H9 (cell line): ENCODE measurements at regions not wholly inside any gene's neighbourhood (a gene's known extent, or its start where the extent isn't known, plus 50 kb on each side); places are given as distances from the start of the nearest gene placed in this dataset.
A peak's percentile ranks its signal among the peaks of the same experiment; 100 is the strongest.

Source experiments
- DNase-seq: peaks from one replicate; pipeline ENCODE4 v3.0.0-alpha.2; 2017
- H2AFZ ChIP-seq: one replicate; pipeline ENCODE4 v1.6.1; 2013; ENCODE audit warnings: mild to moderate bottlenecking, low read length, control low read depth, moderate library complexity
- H2AK5ac ChIP-seq: 2 replicates; pipeline ENCODE4 v1.6.1; 2013; ENCODE audit warnings: low read length, control low read depth, mixed read lengths; ENCODE audit not compliant: insufficient read length
- H2BK120ac ChIP-seq: one replicate; pipeline ENCODE4 v1.6.1; 2013; ENCODE audit warnings: low read depth, mild to moderate bottlenecking, low read length, control low read depth, inconsistent platforms; ENCODE audit not compliant: poor library complexity, severe bottlenecking
- H2BK12ac ChIP-seq: 2 replicates; pipeline ENCODE4 v1.6.1; 2013; ENCODE audit warnings: low read length, control low read depth, mixed read lengths, low read depth; ENCODE audit not compliant: insufficient read length
- H2BK15ac ChIP-seq: 2 replicates; pipeline ENCODE4 v1.6.1; 2013; ENCODE audit warnings: low read depth, low read length, control low read depth
- H2BK20ac ChIP-seq: one replicate; pipeline ENCODE4 v1.6.1; 2013; ENCODE audit warnings: low read depth, mild to moderate bottlenecking, low read length, control low read depth, inconsistent platforms; ENCODE audit not compliant: poor library complexity, severe bottlenecking
- H2BK5ac ChIP-seq: 2 replicates; pipeline ENCODE4 v1.6.1; 2013; ENCODE audit warnings: low read length, control low read depth, mixed read lengths; ENCODE audit not compliant: insufficient read length
- H3K14ac ChIP-seq: 2 replicates; pipeline ENCODE4 v1.6.1; 2013; ENCODE audit warnings: low read length, control low read depth; ENCODE audit not compliant: insufficient read depth
- H3K18ac ChIP-seq: 2 replicates; pipeline ENCODE4 v1.6.1; 2013; ENCODE audit warnings: low read depth, mild to moderate bottlenecking, mixed read lengths, low read length, control low read depth; ENCODE audit not compliant: insufficient read length
- H3K23ac ChIP-seq: 2 replicates; pipeline ENCODE4 v1.6.1; 2013; ENCODE audit warnings: low read length, control low read depth, mixed read lengths, low read depth; ENCODE audit not compliant: insufficient read length
- H3K23me2 ChIP-seq: 2 replicates; pipeline ENCODE4 v1.6.1; 2013; ENCODE audit warnings: low read depth, mild to moderate bottlenecking, mixed read lengths, low read length, control low read depth; ENCODE audit not compliant: insufficient read length, poor library complexity, severe bottlenecking
- H3K27ac ChIP-seq: 2 replicates; pipeline ENCODE4 v1.5.1; 2013; ENCODE audit warnings: low read length, control low read depth, mixed read lengths, low read depth; ENCODE audit not compliant: insufficient read length
- H3K27me3 ChIP-seq: 2 replicates; pipeline ENCODE4 v1.6.1; 2013; ENCODE audit warnings: low read length, control low read depth, inconsistent platforms; ENCODE audit not compliant: insufficient read depth
- H3K4ac ChIP-seq: 2 replicates; pipeline ENCODE4 v1.6.1; 2013; ENCODE audit warnings: low read depth, mild to moderate bottlenecking, control low read depth, inconsistent platforms, low read length, moderate library complexity
- H3K4me1 ChIP-seq: 2 replicates; pipeline ENCODE4 v1.6.1; 2013; ENCODE audit warnings: low read length, control low read depth, inconsistent platforms; ENCODE audit not compliant: insufficient read depth
- H3K4me2 ChIP-seq: 2 replicates; pipeline ENCODE4 v1.6.1; 2013; ENCODE audit warnings: low read length, control low read depth, mixed read lengths; ENCODE audit not compliant: insufficient read length, insufficient read depth
- H3K56ac ChIP-seq: 2 replicates; pipeline ENCODE4 v1.6.1; 2013; ENCODE audit warnings: low read depth, mild to moderate bottlenecking, mixed read lengths, low read length, control low read depth; ENCODE audit not compliant: insufficient read length
- H3K79me1 ChIP-seq: 2 replicates; pipeline ENCODE4 v1.6.1; 2013; ENCODE audit warnings: low read depth, mild to moderate bottlenecking, moderate library complexity, low read length, control low read depth, inconsistent platforms; ENCODE audit not compliant: insufficient read depth, poor library complexity, severe bottlenecking
- H3K79me2 ChIP-seq: 2 replicates; pipeline ENCODE4 v1.6.1; 2013; ENCODE audit warnings: low read length, control low read depth, inconsistent platforms; ENCODE audit not compliant: insufficient read depth
- H3K9ac ChIP-seq: 2 replicates; pipeline ENCODE4 v1.6.1; 2013; ENCODE audit warnings: low read length, control low read depth, mixed read lengths; ENCODE audit not compliant: insufficient read length; ENCODE audit errors: extremely low read depth
- H3K9me3 ChIP-seq: one replicate; pipeline ENCODE4 v1.6.1; 2013; ENCODE audit warnings: low read depth, low read length, inconsistent platforms; ENCODE audit not compliant: control insufficient read depth
- H3T11ph ChIP-seq: one replicate; pipeline ENCODE4 v1.6.1; 2013; ENCODE audit warnings: mild to moderate bottlenecking, low read length, control low read depth, inconsistent platforms
- H4K20me1 ChIP-seq: one replicate; pipeline ENCODE4 v1.6.1; 2013; ENCODE audit not compliant: control insufficient read depth, insufficient read length, insufficient read depth
- H4K5ac ChIP-seq: 2 replicates; pipeline ENCODE4 v1.6.1; 2013; ENCODE audit warnings: low read depth, mild to moderate bottlenecking, mixed read lengths, low read length, control low read depth; ENCODE audit not compliant: insufficient read length
- H4K8ac ChIP-seq: replicated peaks from 2 replicates; pipeline ENCODE4 v1.6.1; 2013; ENCODE audit warnings: low read length, control low read depth, mixed read lengths, low read depth; ENCODE audit not compliant: insufficient read length
- H4K91ac ChIP-seq: 2 replicates; pipeline ENCODE4 v1.6.1; 2013; ENCODE audit warnings: low read depth, mild to moderate bottlenecking, moderate library complexity, mixed read lengths, low read length, control low read depth; ENCODE audit not compliant: insufficient read length
- H3K27ac Mint-ChIP-seq, 3 experiments: 2 replicates in 2 of 3; 3 replicates in 1 of 3; pipeline ENCODE4 v1.8.0; 2020 to 2021; ENCODE audit warnings: mixed read lengths in 3 of 3, mild to moderate bottlenecking in 1 of 3, moderate library complexity in 1 of 3
- H3K27me3 Mint-ChIP-seq: 2 replicates; pipeline ENCODE4 v1.8.0; 2021; ENCODE audit warnings: low read depth, mild to moderate bottlenecking, moderate library complexity, mixed read lengths
- H3K36me3 Mint-ChIP-seq, 3 experiments: 2 replicates in 2 of 3; 3 replicates in 1 of 3; pipeline ENCODE4 v1.8.0; 2020 to 2021; ENCODE audit warnings: low read depth in 3 of 3, mixed read lengths in 3 of 3; ENCODE audit not compliant: insufficient read depth in 1 of 3
- H3K4me1 Mint-ChIP-seq, 2 experiments: 2 replicates each; pipeline ENCODE4 v1.8.0; 2020; ENCODE audit warnings: mixed read lengths in 2 of 2
- H3K4me3 Mint-ChIP-seq, 2 experiments: 2 replicates in 1 of 2; 3 replicates in 1 of 2; pipeline ENCODE4 v1.8.0; 2020 to 2021; ENCODE audit warnings: mild to moderate bottlenecking in 2 of 2, mixed read lengths in 2 of 2, moderate library complexity in 1 of 2
- H3K9me3 Mint-ChIP-seq, 2 experiments: 2 replicates in 1 of 2; 3 replicates in 1 of 2; pipeline ENCODE4 v1.8.0; 2020; ENCODE audit warnings: mild to moderate bottlenecking in 2 of 2, mixed read lengths in 2 of 2, moderate library complexity in 1 of 2
- CTCF ChIP-seq: fragments of 200-600 bp; sonication (generic); conservative IDR thresholded peaks from 3 replicates; pipeline ENCODE4 v1.8.0; 2021; ENCODE audit warnings: antibody characterized with exemption, mild to moderate bottlenecking
- whole genome bisulfite sequencing: extraction: QIAGEN DNeasy Blood & Tissue Kit; methylation state at CpG from one replicate; pipeline ENCODE4 v1.1.7; 2013; ENCODE audit warnings: missing lambda C conversion rate, low lambda C conversion rate, mixed read lengths; ENCODE audit not compliant: insufficient read length; ENCODE audit errors: extremely low coverage; 5-methylcytosine and 5-hydroxymethylcytosine counted together

- H3K27me3 ChIP-seq, result no peaks in the 10 kb centered on the region
- H3K36me3 Mint-ChIP-seq, result no peaks in the 10 kb centered on the region
- no peak overlapping the region for H4K8ac ChIP-seq
- H3K23ac ChIP-seq, result no peak overlapping the region
- H2AFZ ChIP-seq, result no peak overlapping the region
- H4K91ac ChIP-seq, result no peak overlapping the region
- no peak overlapping the region for H2BK15ac ChIP-seq
- no peak overlapping the region for H2BK120ac ChIP-seq
- no peak overlapping the region for H3K4me2 ChIP-seq
- no peak overlapping the region for H3T11ph ChIP-seq
- no peaks in the 10 kb centered on the region for H3K4me1 ChIP-seq
- H3K27me3 Mint-ChIP-seq, result peaks cover 6% of the 10 kb centered on the region
- no peak overlapping the region for H2BK12ac ChIP-seq
- H4K20me1 ChIP-seq, result no peaks in the 10 kb centered on the region
- DNase-seq, result no peak
- no peak overlapping the region for H3K56ac ChIP-seq
- no CpG with 5 or more reads among the region's 15 CpGs for WGBS
- H3K4me1 Mint-ChIP-seq, result no peaks in the 10 kb centered on the region
- H3K4ac ChIP-seq, result no peak overlapping the region
- no peaks in the 10 kb centered on the region for H3K79me1 ChIP-seq
- no peaks in the 10 kb centered on the region for H3K9me3 ChIP-seq
- no peak overlapping the region; a peak in 1 of 7 replicates for H3K27ac Mint-ChIP-seq
- H3K14ac ChIP-seq, result no peak overlapping the region
- no peaks in the 10 kb centered on the region for H3K23me2 ChIP-seq
- H2AK5ac ChIP-seq, result no peak overlapping the region
- no peak overlapping the region for H3K9ac ChIP-seq
- no peak overlapping the region for H2BK20ac ChIP-seq
- no peak for TF ChIP-seq CTCF
- H2BK5ac ChIP-seq, result no peak overlapping the region
- H3K18ac ChIP-seq, result peak overlapping the region; percentile 15
- H3K4me3 Mint-ChIP-seq, result no peak overlapping the region
- H4K5ac ChIP-seq, result no peak overlapping the region
- no peaks in the 10 kb centered on the region for H3K79me2 ChIP-seq
- H3K27ac ChIP-seq, result no peak overlapping the region
- H3K9me3 Mint-ChIP-seq, result 0 out of 5 replicates have a peak, but pooled peaks cover 0 to 3% of the 10 kb centered on the region in 2 experiments
Observed at GRCh38 chr20:47879771-47880170, 94.5 kb upstream of the SULF2 start.
